GM12878 (cell line): ENCODE measurements at regions not wholly inside any gene's neighbourhood (a gene's known extent, or its start where the extent isn't known, plus 50 kb on each side); places are given as distances from the start of the nearest gene placed in this dataset.

Source experiments
- BRCA1 ChIP-seq: IDR thresholded peaks from 2 replicates; pipeline ENCODE4 v1.6.1; 2011; ENCODE audit warnings: low read depth, low read length, improper control_type of control experiment
- CEBPB ChIP-seq, 2 experiments: fragments of 150-350 bp in 1 of 2; IDR thresholded peaks; 2 replicates each; pipeline ENCODE4 v1.6.1; 2012 to 2014; ENCODE audit warnings: low read depth in 2 of 2, low read length in 2 of 2, borderline replicate concordance in 1 of 2, inconsistent platforms in 1 of 2
- CHD2 ChIP-seq: IDR thresholded peaks from 2 replicates; pipeline ENCODE4 v1.6.1; 2011; ENCODE audit warnings: low read depth, low read length, improper control_type of control experiment, borderline replicate concordance
- CTCF ChIP-seq, 3 experiments: IDR thresholded peaks in 2 of 3; conservative IDR thresholded peaks in 1 of 3; 2 replicates each; pipeline ENCODE4 v1.5.1; 2011; ENCODE audit warnings: low read depth in 3 of 3, low read length in 3 of 3, mild to moderate bottlenecking in 3 of 3, control low read depth in 2 of 3, moderate library complexity in 2 of 3, inconsistent platforms in 1 of 3, mixed read lengths in 1 of 3; ENCODE audit not compliant: control insufficient read depth in 2 of 3, insufficient read depth in 1 of 3; ENCODE audit errors: extremely low read depth in 1 of 3
- E2F4 ChIP-seq: IDR thresholded peaks from 2 replicates; pipeline ENCODE4 v1.6.1; 2012; ENCODE audit warnings: low read depth, low read length, improper control_type of control experiment
- FOS ChIP-seq: IDR thresholded peaks from 3 replicates; pipeline ENCODE4 v1.6.1; 2011; ENCODE audit warnings: borderline replicate concordance; ENCODE audit not compliant: insufficient read length; ENCODE audit errors: extremely low read depth
- JUND ChIP-seq: IDR thresholded peaks from 2 replicates; pipeline ENCODE4 v1.6.1; 2012; ENCODE audit warnings: low read depth, mild to moderate bottlenecking, low read length, improper control_type of control experiment, moderate library complexity
- NRF1 ChIP-seq: conservative IDR thresholded peaks from 2 replicates; pipeline ENCODE4 v1.6.1; 2011; ENCODE audit warnings: mild to moderate bottlenecking, low read depth, low read length, improper control_type of control experiment
- SIN3A ChIP-seq: IDR thresholded peaks from 2 replicates; pipeline ENCODE4 v1.6.1; 2012; ENCODE audit warnings: low read depth, low read length, improper control_type of control experiment
- TCF12 ChIP-seq: IDR thresholded peaks from 2 replicates; pipeline ENCODE4 v1.6.1; 2011; ENCODE audit warnings: low read depth, mild to moderate bottlenecking, low read length
- TF ChIP-seq, protein P1 (sequence below): IDR thresholded peaks from 2 replicates; pipeline ENCODE4 v1.6.1; 2012; ENCODE audit warnings: low read depth, low read length, improper control_type of control experiment

DNA sequence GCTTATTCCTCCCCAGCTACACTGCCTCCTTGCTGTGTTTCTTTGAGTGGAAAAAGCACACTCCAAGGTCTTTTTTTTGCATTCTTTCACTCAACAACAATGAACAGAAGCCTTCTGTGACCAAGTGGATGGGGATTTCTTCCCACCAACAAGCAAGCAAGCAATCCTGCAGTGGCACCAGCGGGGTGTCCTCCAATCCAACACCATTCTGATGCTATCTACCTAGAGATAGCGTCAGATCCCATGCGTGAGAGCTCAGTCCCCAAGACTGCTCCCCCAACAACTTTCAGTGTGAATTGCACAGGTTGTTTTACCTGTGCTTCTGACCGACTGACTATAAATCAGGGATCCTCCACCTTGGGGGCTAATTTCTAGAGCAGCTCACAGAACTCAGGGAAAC, 311.0 kb upstream of the PODXL start:
- TF ChIP-seq CEBPB (IDR thresholded peaks at IDR 0.05; ENCODE audit: borderline replicate concordance in 1 of 2, low read depth in 2 of 2, low read length in 2 of 2), result no peak
- TF ChIP-seq, protein P1, sequence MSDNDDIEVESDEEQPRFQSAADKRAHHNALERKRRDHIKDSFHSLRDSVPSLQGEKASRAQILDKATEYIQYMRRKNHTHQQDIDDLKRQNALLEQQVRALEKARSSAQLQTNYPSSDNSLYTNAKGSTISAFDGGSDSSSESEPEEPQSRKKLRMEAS, result no peak
- TF ChIP-seq TCF12, result no peak
- TF ChIP-seq FOS, result no peak
- no peak for TF ChIP-seq CTCF (IDR thresholded peaks at IDR 0.05 in 2 of 3, conservative IDR thresholded peaks at IDR 0.05 in 1 of 3; ENCODE audit: control insufficient read depth in 2 of 3, extremely low read depth in 1 of 3, insufficient read depth in 1 of 3, low read depth in 3 of 3, low read length in 3 of 3)
- TF ChIP-seq NRF1, result no peak
- no peak for TF ChIP-seq JUND
- no peak for TF ChIP-seq CHD2
- TF ChIP-seq E2F4, result no peak
- no peak for TF ChIP-seq SIN3A
- TF ChIP-seq BRCA1, result no peak
